T-helper 2 cell treated with Interferon-gamma antibody and Interleukin-4, amounts not matched to agents 5 μg/mL and 100 μg/mL, for 36 hours (primary cell): ENCODE measurements at regions not wholly inside any gene's neighbourhood (a gene's known extent, or its start where the extent isn't known, plus 50 kb on each side); places are given as distances from the start of the nearest gene placed in this dataset.

Experiments used
- DNase-seq: peaks from one replicate; pipeline ENCODE4 v3.0.0; 2021; ENCODE audit warnings: low spot score
- H3K27ac Mint-ChIP-seq: one replicate; pipeline ENCODE4 v1.8.0; 2021; ENCODE audit warnings: mild to moderate bottlenecking, mixed read lengths
- H3K27me3 Mint-ChIP-seq: one replicate; pipeline ENCODE4 v1.8.0; 2021; ENCODE audit warnings: low read depth, mixed read lengths
- H3K36me3 Mint-ChIP-seq: one replicate; pipeline ENCODE4 v1.8.0; 2021; ENCODE audit warnings: low read depth, mixed read lengths
- H3K4me1 Mint-ChIP-seq: one replicate; pipeline ENCODE4 v1.8.0; 2021; ENCODE audit warnings: low read depth, mixed read lengths
- H3K4me3 Mint-ChIP-seq: one replicate; pipeline ENCODE4 v1.8.0; 2022; ENCODE audit warnings: mild to moderate bottlenecking, moderate library complexity, mixed read lengths
- H3K9me3 Mint-ChIP-seq: one replicate; pipeline ENCODE4 v1.8.0; 2021; ENCODE audit warnings: mixed read lengths

GRCh38 chr4:71251261-71251660, 87.6 kb upstream of the SLC4A4 start:
- no peak overlapping the region for H3K4me3 Mint-ChIP-seq
- DNase-seq = no peak
- H3K36me3 Mint-ChIP-seq = no peaks in the 10 kb centered on the region
- H3K4me1 Mint-ChIP-seq = no peaks in the 10 kb centered on the region
- peaks cover 6% of the 10 kb centered on the region for H3K27me3 Mint-ChIP-seq
- no peaks in the 10 kb centered on the region for H3K9me3 Mint-ChIP-seq
- no peak overlapping the region for H3K27ac Mint-ChIP-seq

- Mint-ChIP-seq H3K36me3 (no peaks in the 10 kb centered on the region), H3K9me3 (no peaks in the 10 kb centered on the region), H3K4me3 (no peak overlapping the region), H3K27ac (no peak overlapping the region), H3K4me1 (no peaks in the 10 kb centered on the region), H3K27me3 (peaks cover 6% of the 10 kb centered on the region)
- no peak for DNase-seq
These were observed 85.3 kb upstream of the SLC4A4 start for GRCh38 chr4:71253545-71253944.

- no peaks in the 10 kb centered on the region for H3K4me1 Mint-ChIP-seq
These were observed 84.3 kb upstream of the SLC4A4 start for GRCh38 chr4:71254451-71255012.

GRCh38 chr4:71255976-71256375, 82.8 kb upstream of the SLC4A4 start:
- Mint-ChIP-seq H3K4me1 (no peaks in the 10 kb centered on the region), H3K27ac (no peak overlapping the region), H3K9me3 (no peaks in the 10 kb centered on the region), H3K36me3 (no peaks in the 10 kb centered on the region), H3K4me3 (no peak overlapping the region), H3K27me3 (peaks cover 9% of the 10 kb centered on the region)
- no peak for DNase-seq

More at GRCh38 chr4:71254451-71255012, 84.3 kb upstream of the SLC4A4 start:
- Mint-ChIP-seq H3K27me3 (peaks cover 9% of the 10 kb centered on the region), H3K36me3 (no peaks in the 10 kb centered on the region), H3K4me3 (no peak overlapping the region), H3K9me3 (no peaks in the 10 kb centered on the region), H3K27ac (no peak overlapping the region)
- DNase-seq = no peak

GRCh38 chr4:71257761-71258160, 81.1 kb upstream of the SLC4A4 start:
- H3K4me1 Mint-ChIP-seq = peaks cover 4% of the 10 kb centered on the region
- no peak overlapping the region for H3K4me3 Mint-ChIP-seq
- H3K27ac Mint-ChIP-seq = no peak overlapping the region
- no peaks in the 10 kb centered on the region for H3K36me3 Mint-ChIP-seq
- H3K9me3 Mint-ChIP-seq = no peaks in the 10 kb centered on the region
- peaks cover 3% of the 10 kb centered on the region for H3K27me3 Mint-ChIP-seq
- DNase-seq = no peak

GRCh38 chr4:71258323-71258722, 80.5 kb upstream of the SLC4A4 start:
- no peak overlapping the region for H3K27ac Mint-ChIP-seq
- no peak overlapping the region for H3K4me3 Mint-ChIP-seq
- no peaks in the 10 kb centered on the region for H3K9me3 Mint-ChIP-seq
- no peaks in the 10 kb centered on the region for H3K36me3 Mint-ChIP-seq
- H3K27me3 Mint-ChIP-seq = peaks cover 3% of the 10 kb centered on the region
- DNase-seq = no peak
- peaks cover 4% of the 10 kb centered on the region for H3K4me1 Mint-ChIP-seq

- Mint-ChIP-seq H3K9me3 (no peaks in the 10 kb centered on the region), H3K27me3 (peaks cover 3% of the 10 kb centered on the region), H3K36me3 (no peaks in the 10 kb centered on the region), H3K4me3 (no peak overlapping the region), H3K4me1 (peaks cover 4% of the 10 kb centered on the region), H3K27ac (no peak overlapping the region)
- DNase-seq = no peak
These were observed 79.5 kb upstream of the SLC4A4 start for GRCh38 chr4:71259280-71259679.

- Mint-ChIP-seq H3K4me3 (no peak overlapping the region), H3K9me3 (no peaks in the 10 kb centered on the region), H3K27me3 (peaks cover 3% of the 10 kb centered on the region), H3K4me1 (peaks cover 4% of the 10 kb centered on the region), H3K27ac (no peak overlapping the region), H3K36me3 (no peaks in the 10 kb centered on the region)
- no peak for DNase-seq
These were observed 78.9 kb upstream of the SLC4A4 start for GRCh38 chr4:71259911-71260331.

GRCh38 chr4:71260544-71260943, 78.3 kb upstream of the SLC4A4 start:
- no peak for DNase-seq
- Mint-ChIP-seq H3K9me3 (no peaks in the 10 kb centered on the region), H3K4me1 (peaks cover 4% of the 10 kb centered on the region), H3K36me3 (no peaks in the 10 kb centered on the region), H3K4me3 (no peak overlapping the region), H3K27me3 (peaks cover 3% of the 10 kb centered on the region), H3K27ac (no peak overlapping the region)

- Mint-ChIP-seq H3K9me3 (no peaks in the 10 kb centered on the region), H3K36me3 (no peaks in the 10 kb centered on the region), H3K27ac (no peak overlapping the region), H3K27me3 (peaks cover 3% of the 10 kb centered on the region), H3K4me3 (no peak overlapping the region), H3K4me1 (peaks cover 4% of the 10 kb centered on the region)
- DNase-seq = no peak
These were observed 77.8 kb upstream of the SLC4A4 start for GRCh38 chr4:71261001-71261400.

GRCh38 chr4:71261633-71262121, 77.1 kb upstream of the SLC4A4 start:
- Mint-ChIP-seq H3K4me3 (no peak overlapping the region), H3K4me1 (peaks cover 7% of the 10 kb centered on the region), H3K9me3 (no peaks in the 10 kb centered on the region), H3K36me3 (no peaks in the 10 kb centered on the region), H3K27ac (no peak overlapping the region), H3K27me3 (peaks cover 3% of the 10 kb centered on the region)
- no peak for DNase-seq

- Mint-ChIP-seq H3K36me3 (no peaks in the 10 kb centered on the region), H3K27me3 (peaks cover 5% of the 10 kb centered on the region), H3K9me3 (no peaks in the 10 kb centered on the region), H3K4me1 (peaks cover 7% of the 10 kb centered on the region), H3K4me3 (no peak overlapping the region), H3K27ac (no peak overlapping the region)
- DNase-seq = no peak
These were observed 76.7 kb upstream of the SLC4A4 start for GRCh38 chr4:71262161-71262560.

GRCh38 chr4:71266090-71266794, 72.6 kb upstream of the SLC4A4 start:
- Mint-ChIP-seq H3K4me3 (no peak overlapping the region), H3K9me3 (no peaks in the 10 kb centered on the region), H3K27ac (no peak overlapping the region), H3K27me3 (peaks cover 2% of the 10 kb centered on the region), H3K36me3 (no peaks in the 10 kb centered on the region), H3K4me1 (peaks cover 7% of the 10 kb centered on the region)
- no peak for DNase-seq

GRCh38 chr4:71267244-71267643, 71.6 kb upstream of the SLC4A4 start:
- peaks cover 3% of the 10 kb centered on the region for H3K4me1 Mint-ChIP-seq
- H3K27ac Mint-ChIP-seq = no peak overlapping the region
- peaks cover 2% of the 10 kb centered on the region for H3K27me3 Mint-ChIP-seq
- no peak overlapping the region for H3K4me3 Mint-ChIP-seq
- H3K36me3 Mint-ChIP-seq = no peaks in the 10 kb centered on the region
- no peaks in the 10 kb centered on the region for H3K9me3 Mint-ChIP-seq
- DNase-seq = no peak

- no peak overlapping the region for H3K4me3 Mint-ChIP-seq
- H3K4me1 Mint-ChIP-seq = peaks cover 3% of the 10 kb centered on the region
- no peaks in the 10 kb centered on the region for H3K9me3 Mint-ChIP-seq
- H3K36me3 Mint-ChIP-seq = no peaks in the 10 kb centered on the region
- H3K27ac Mint-ChIP-seq = no peak overlapping the region
- peaks cover 2% of the 10 kb centered on the region for H3K27me3 Mint-ChIP-seq
- no peak for DNase-seq
These were observed 70.7 kb upstream of the SLC4A4 start for GRCh38 chr4:71268166-71268565.
